ENCODE measurements at regions not wholly inside any gene's neighbourhood (a gene's known extent, or its start where the extent isn't known, plus 50 kb on each side); places are given as distances from the start of the nearest gene placed in this dataset.
A peak's percentile ranks its signal among the peaks of the same experiment; 100 is the strongest.
"Not testable (repeated sequence)": the region's sequence is repeated elsewhere in the genome, so short reads cannot be mapped to it uniquely, and the experiment has no call there.

GRCh38 chr12:124476011-124476400 lies 91.4 kb downstream of the NCOR2 start:
- no peak for DNase-seq (ENCODE audit: low read depth in 2 of 3, low spot score in 2 of 3)

- no peak for DNase-seq (ENCODE audit: low read depth in 2 of 3, low spot score in 2 of 3)
These were observed 92.0 kb downstream of the NCOR2 start for GRCh38 chr12:124475295-124476010.

GRCh38 chr12:124474709-124475108 lies 92.7 kb downstream of the NCOR2 start:
- DNase-seq (ENCODE audit: low read depth in 2 of 3, low spot score in 2 of 3) = no peak

- DNase-seq (ENCODE audit: low read depth in 2 of 3, low spot score in 2 of 3) = no peak
These were observed 94.6 kb downstream of the NCOR2 start for GRCh38 chr12:124472690-124473279.

GRCh38 chr12:124471828-124472227 lies 95.6 kb downstream of the NCOR2 start:
- no peak for DNase-seq (ENCODE audit: low read depth in 2 of 3, low spot score in 2 of 3)

- no peak for DNase-seq (ENCODE audit: low read depth in 2 of 3, low spot score in 2 of 3)
These were observed 96.6 kb downstream of the NCOR2 start for GRCh38 chr12:124470806-124471205.

- DNase-seq (ENCODE audit: low read depth in 2 of 3, low spot score in 2 of 3) = no peak
These were observed 97.3 kb downstream of the NCOR2 start for GRCh38 chr12:124470139-124470538.

GRCh38 chr12:124469193-124469888 lies 98.1 kb downstream of the NCOR2 start:
- DNase-seq (ENCODE audit: low read depth in 2 of 3, low spot score in 2 of 3) = no peak

- not testable (repeated sequence) for DNase-seq (ENCODE audit: low read depth in 2 of 3, low spot score in 2 of 3)
These were observed 99.9 kb downstream of the NCOR2 start for GRCh38 chr12:124467549-124467948.

GRCh38 chr12:124466216-124467128 lies 100.9 kb downstream of the NCOR2 start:
- DNase-seq (ENCODE audit: low read depth in 2 of 3, low spot score in 2 of 3) = peak in 2 of 3 experiments; percentile 61 to 80

- DNase-seq (ENCODE audit: low read depth in 2 of 3, low spot score in 2 of 3) = no peak
These were observed 101.9 kb downstream of the NCOR2 start for GRCh38 chr12:124465473-124465872.

GRCh38 chr12:124464830-124465229 lies 102.6 kb downstream of the NCOR2 start:
- no peak for DNase-seq (ENCODE audit: low read depth in 2 of 3, low spot score in 2 of 3)

- no peak for DNase-seq (ENCODE audit: low read depth in 2 of 3, low spot score in 2 of 3)
These were observed 103.3 kb downstream of the NCOR2 start for GRCh38 chr12:124464062-124464461.

GRCh38 chr12:124463341-124463921 lies 104.0 kb downstream of the NCOR2 start:
- DNase-seq (ENCODE audit: low read depth in 2 of 3, low spot score in 2 of 3) = no peak

- DNase-seq (ENCODE audit: low read depth in 2 of 3, low spot score in 2 of 3) = no peak
These were observed 104.7 kb downstream of the NCOR2 start for GRCh38 chr12:124462750-124463149.

- DNase-seq (ENCODE audit: low read depth in 2 of 3, low spot score in 2 of 3) = no peak
These were observed 105.4 kb downstream of the NCOR2 start for GRCh38 chr12:124461851-124462623.

GRCh38 chr12:124461241-124461673 lies 106.2 kb downstream of the NCOR2 start:
- no peak for DNase-seq (ENCODE audit: low read depth in 2 of 3, low spot score in 2 of 3)

GRCh38 chr12:124460771-124461170 lies 106.6 kb downstream of the NCOR2 start:
- no peak for DNase-seq (ENCODE audit: low read depth in 2 of 3, low spot score in 2 of 3)

GRCh38 chr12:124459852-124460645 lies 107.4 kb downstream of the NCOR2 start:
- DNase-seq (ENCODE audit: low read depth in 2 of 3, low spot score in 2 of 3) = no peak
